H1 (cell line): ENCODE measurements at regions not wholly inside any gene's neighbourhood (a gene's known extent, or its start where the extent isn't known, plus 50 kb on each side); places are given as distances from the start of the nearest gene placed in this dataset.

Experiments used
- ATF2 ChIP-seq: IDR thresholded peaks from 2 replicates; pipeline ENCODE4 v1.6.1; 2012; ENCODE audit warnings: low read length, inconsistent platforms
- BACH1 ChIP-seq: IDR thresholded peaks from 2 replicates; pipeline ENCODE4 v1.6.1; 2012; ENCODE audit warnings: low read length, improper control_type of control experiment
- CREB1 ChIP-seq: IDR thresholded peaks from 2 replicates; pipeline ENCODE4 v1.6.1; 2012; ENCODE audit warnings: inconsistent platforms
- EP300 ChIP-seq, 2 experiments: IDR thresholded peaks; 1 replicate in 1 of 2; 2 replicates in 1 of 2; pipeline ENCODE4 v1.6.1; 2011 to 2012; ENCODE audit warnings: low read depth in 2 of 2, low read length in 2 of 2, mild to moderate bottlenecking in 2 of 2, borderline replicate concordance in 1 of 2, inconsistent platforms in 1 of 2, moderate library complexity in 1 of 2
- EZH2 ChIP-seq: fragments of 200-600 bp; sonication (generic); IDR thresholded peaks from 2 replicates; pipeline ENCODE4 v1.7.1; 2012; ENCODE audit warnings: low read depth, mild to moderate bottlenecking, moderate library complexity, low read length, inconsistent platforms; ENCODE audit not compliant: severe bottlenecking
- JUN ChIP-seq: IDR thresholded peaks from 2 replicates; pipeline ENCODE4 v1.6.1; 2011; ENCODE audit warnings: low read depth, mild to moderate bottlenecking, improper control_type of control experiment, low read length
- MAFK ChIP-seq: IDR thresholded peaks from 2 replicates; pipeline ENCODE4 v1.6.1; 2012; ENCODE audit warnings: low read depth, mild to moderate bottlenecking, improper control_type of control experiment, low read length
- POLR2A ChIP-seq, 2 experiments: IDR thresholded peaks; 1 replicate in 1 of 2; 2 replicates in 1 of 2; pipeline ENCODE4 v1.6.1; 2011; ENCODE audit warnings: low read depth in 2 of 2, low read length in 2 of 2, mild to moderate bottlenecking in 2 of 2; ENCODE audit errors: control extremely low read depth in 1 of 2
- POLR2AphosphoS5 ChIP-seq: IDR thresholded peaks from 2 replicates; pipeline ENCODE4 v1.6.1; 2011; ENCODE audit warnings: low read depth, low read length
- SP4 ChIP-seq: IDR thresholded peaks from 2 replicates; pipeline ENCODE4 v1.6.1; 2012; ENCODE audit warnings: low read length, inconsistent platforms
- TBP ChIP-seq: IDR thresholded peaks from 2 replicates; pipeline ENCODE4 v1.6.1; 2011; ENCODE audit warnings: low read depth, low read length, improper control_type of control experiment
- ZNF274 ChIP-seq: IDR thresholded peaks from 2 replicates; pipeline ENCODE4 v1.7.0; 2012; ENCODE audit warnings: low read length, borderline replicate concordance; ENCODE audit errors: extremely low read depth
- TF ChIP-seq, protein P1 (sequence below), 3 experiments: IDR thresholded peaks; 1 replicate in 2 of 3; 2 replicates in 1 of 3; pipeline versions ENCODE4 v1.5.1 to v1.6.1; 2011; ENCODE audit warnings: low read length in 3 of 3, mild to moderate bottlenecking in 3 of 3, inconsistent platforms in 2 of 3, low read depth in 1 of 3, moderate library complexity in 1 of 3; ENCODE audit not compliant: insufficient read depth in 1 of 3; ENCODE audit errors: control extremely low read depth in 1 of 3

GRCh38 chr14:104359969-104360442 lies 219.6 kb upstream of the C14orf180 start:
- TF ChIP-seq EP300 (IDR thresholded peaks at IDR 0.05; ENCODE audit: borderline replicate concordance in 1 of 2, low read depth in 2 of 2, low read length in 2 of 2) (no peak), TBP (no peak), MAFK (no peak), CREB1 (no peak), BACH1 (no peak), EZH2 (no peak), ATF2 (no peak), JUN (no peak), SP4 (no peak), POLR2AphosphoS5 (no peak), POLR2A (IDR thresholded peaks at IDR 0.05; ENCODE audit: control extremely low read depth in 1 of 2, low read depth in 2 of 2, low read length in 2 of 2) (no peak), ZNF274 (no peak)
- TF ChIP-seq, protein P1, sequence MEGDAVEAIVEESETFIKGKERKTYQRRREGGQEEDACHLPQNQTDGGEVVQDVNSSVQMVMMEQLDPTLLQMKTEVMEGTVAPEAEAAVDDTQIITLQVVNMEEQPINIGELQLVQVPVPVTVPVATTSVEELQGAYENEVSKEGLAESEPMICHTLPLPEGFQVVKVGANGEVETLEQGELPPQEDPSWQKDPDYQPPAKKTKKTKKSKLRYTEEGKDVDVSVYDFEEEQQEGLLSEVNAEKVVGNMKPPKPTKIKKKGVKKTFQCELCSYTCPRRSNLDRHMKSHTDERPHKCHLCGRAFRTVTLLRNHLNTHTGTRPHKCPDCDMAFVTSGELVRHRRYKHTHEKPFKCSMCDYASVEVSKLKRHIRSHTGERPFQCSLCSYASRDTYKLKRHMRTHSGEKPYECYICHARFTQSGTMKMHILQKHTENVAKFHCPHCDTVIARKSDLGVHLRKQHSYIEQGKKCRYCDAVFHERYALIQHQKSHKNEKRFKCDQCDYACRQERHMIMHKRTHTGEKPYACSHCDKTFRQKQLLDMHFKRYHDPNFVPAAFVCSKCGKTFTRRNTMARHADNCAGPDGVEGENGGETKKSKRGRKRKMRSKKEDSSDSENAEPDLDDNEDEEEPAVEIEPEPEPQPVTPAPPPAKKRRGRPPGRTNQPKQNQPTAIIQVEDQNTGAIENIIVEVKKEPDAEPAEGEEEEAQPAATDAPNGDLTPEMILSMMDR (IDR thresholded peaks at IDR 0.05; ENCODE audit: control extremely low read depth in 1 of 3, insufficient read depth in 1 of 3, low read depth in 1 of 3, low read length in 3 of 3) = no peak
